ENCODE measurements at regions not wholly inside any gene's neighbourhood (a gene's known extent, or its start where the extent isn't known, plus 50 kb on each side); places are given as distances from the start of the nearest gene placed in this dataset.
"Not testable (repeated sequence)": the region's sequence is repeated elsewhere in the genome, so short reads cannot be mapped to it uniquely, and the experiment has no call there.

DNA sequence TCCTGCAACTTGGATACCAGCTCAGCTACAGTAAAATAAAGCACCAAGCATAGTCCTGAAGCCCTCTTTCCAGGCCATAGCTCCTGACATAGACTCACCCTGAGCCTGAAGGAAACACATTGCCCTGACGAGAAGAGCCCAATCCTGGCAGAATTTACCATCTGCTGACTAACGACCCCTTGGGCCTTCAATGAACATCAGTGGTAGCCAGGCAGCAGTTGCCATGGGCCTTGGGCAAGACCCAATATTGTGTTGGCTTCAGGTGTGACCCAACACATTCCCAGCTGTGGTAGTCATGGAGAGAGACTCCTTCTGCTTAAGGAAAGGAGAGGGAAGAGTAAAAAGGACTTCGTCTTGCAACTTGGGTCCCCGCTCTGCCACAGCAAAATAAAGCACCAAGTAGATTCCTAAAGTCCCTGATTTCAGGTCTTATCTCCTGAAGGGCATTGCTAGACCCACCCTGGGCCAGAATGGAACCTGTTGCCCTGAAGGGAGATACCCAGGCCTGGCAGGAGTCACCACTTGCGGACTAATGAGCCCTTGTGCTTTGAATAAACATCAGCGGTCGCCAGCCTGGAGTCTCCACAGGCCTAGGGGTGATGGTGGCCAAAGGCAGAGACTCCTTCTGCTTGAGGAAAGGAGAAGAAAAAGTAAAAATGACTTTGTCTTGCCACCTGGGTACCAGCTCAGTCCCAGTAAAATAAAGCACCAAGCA, 902.6 kb downstream of the C4orf33 start:
- no peak for DNase-seq (ENCODE audit: low read depth in 2 of 2)

GRCh38 chr4:129999156-129999555, 903.2 kb downstream of the C4orf33 start:
- no peak for DNase-seq (ENCODE audit: low read depth in 2 of 2)

DNA sequence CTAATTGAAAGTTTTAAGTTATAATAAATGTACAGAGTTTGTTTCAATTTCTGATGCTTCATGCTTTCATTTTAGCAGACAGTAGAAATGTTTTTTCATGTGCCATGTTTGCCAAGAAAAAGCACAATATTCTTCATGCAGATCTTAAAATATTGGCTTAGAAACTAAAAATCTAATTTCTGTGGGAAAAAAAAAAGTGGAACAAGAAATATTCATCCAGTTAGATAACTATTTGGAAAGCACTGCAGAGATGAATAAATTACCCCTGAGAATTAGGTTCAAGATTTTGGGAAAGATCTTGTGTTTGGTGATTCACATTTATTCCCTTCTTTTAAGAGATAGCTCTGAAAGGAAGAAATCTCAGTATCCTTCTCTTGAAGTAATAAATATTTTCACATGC, 912.5 kb downstream of the C4orf33 start:
- DNase-seq (ENCODE audit: low read depth in 2 of 2) = no peak

GRCh38 chr4:130012806-130013205, 916.9 kb downstream of the C4orf33 start:
- DNase-seq (ENCODE audit: low read depth in 2 of 2) = not testable (repeated sequence)

DNA sequence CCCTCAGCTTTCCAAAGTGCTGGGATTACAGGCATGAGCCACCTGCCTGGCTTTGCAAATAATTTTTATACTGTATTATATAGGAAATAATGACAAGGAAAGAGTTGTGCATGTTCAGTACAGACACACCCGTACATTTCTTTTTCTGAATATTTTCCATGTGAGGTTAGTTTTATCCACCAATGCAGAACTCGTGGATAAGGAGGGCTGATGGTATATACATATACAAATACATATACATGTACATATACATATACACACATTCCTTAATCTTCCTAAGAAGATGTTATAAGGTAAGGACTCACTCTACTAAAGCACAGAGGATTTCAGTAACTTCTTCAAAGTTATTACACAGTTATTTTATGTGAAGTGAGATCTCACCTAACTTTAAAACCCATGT, 925.8 kb downstream of the C4orf33 start:
- no peak for DNase-seq (ENCODE audit: low read depth in 2 of 2)

GRCh38 chr4:130023088-130023487, 927.1 kb downstream of the C4orf33 start:
- no peak for DNase-seq (ENCODE audit: low read depth in 2 of 2)

DNA sequence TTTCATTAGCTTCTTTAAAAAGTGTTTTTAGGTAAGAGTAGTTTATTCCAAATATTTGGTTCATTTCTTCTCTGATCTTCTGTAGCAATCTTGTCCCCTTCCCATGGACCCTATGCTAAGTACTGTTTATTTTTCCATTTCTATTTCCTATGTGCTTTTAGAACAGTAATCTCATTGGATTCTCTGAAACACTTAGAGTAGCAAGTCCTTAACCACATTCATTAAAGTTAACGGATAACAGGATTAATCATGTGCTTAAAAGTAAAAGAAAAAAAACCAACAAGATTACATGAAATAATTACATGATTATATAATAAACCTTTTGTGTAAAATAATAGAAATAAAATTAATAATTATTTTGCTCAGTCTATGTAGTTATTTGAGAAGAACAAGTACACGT, 929.7 kb downstream of the C4orf33 start:
- DNase-seq (ENCODE audit: low read depth in 2 of 2) = no peak

DNA sequence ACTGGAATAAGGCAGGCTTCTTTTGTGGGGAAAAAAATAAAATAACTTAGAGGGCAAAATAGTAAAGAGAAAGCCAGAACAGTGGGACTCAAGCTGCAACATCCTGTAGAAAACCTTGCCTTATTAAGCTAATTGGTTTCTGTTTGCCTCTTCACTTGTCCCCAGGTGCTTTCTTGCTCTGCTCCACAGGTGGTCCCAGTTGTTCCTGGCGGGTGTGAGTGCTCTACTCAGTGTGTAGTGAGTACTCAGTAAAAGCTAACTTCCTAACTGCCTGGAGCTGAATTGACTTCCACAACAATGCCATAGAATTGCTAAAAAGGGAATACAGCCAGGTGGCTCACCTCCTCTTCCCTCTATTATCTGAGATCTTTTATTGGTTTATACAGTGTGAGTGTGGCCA, 930.2 kb downstream of the C4orf33 start:
- no peak for DNase-seq (ENCODE audit: low read depth in 2 of 2)

DNA sequence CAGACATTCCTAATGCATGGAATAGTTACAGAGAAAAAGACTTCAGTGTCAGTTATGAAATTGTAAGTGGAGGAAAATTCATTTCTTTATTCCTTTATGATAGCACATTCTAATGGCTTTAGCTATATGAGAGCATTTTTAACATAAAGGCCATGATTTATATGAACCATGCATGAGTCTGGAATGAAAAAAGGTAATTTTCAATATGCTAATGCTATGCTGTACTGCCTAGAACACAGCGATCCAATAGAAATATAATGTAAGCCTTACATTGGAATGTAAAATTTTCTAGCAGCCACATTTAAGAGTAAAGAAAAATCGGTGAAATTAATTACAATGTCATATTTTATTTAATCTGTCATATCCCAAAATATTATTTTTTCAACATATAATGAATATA, 932.0 kb downstream of the C4orf33 start:
- no peak for DNase-seq (ENCODE audit: low read depth in 2 of 2)

DNA sequence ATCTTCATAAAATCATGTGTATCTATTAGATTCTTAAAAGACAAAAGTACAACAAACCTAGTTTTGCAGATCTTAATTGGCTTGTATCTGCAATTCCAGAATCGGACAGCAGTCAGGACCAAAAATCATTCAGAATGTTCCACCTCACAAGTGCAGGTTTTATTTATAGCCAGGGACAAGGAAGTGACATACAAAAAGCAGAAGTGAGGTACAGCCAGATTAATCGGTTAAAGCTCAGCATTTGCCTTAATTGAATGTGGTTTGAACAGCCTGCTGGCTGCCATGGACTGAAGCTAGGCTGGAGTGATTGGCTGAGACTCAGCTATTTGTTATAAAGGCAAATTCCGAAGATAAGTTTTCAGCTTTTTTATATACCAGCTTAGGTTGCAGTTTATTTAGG, 932.6 kb downstream of the C4orf33 start:
- DNase-seq (ENCODE audit: low read depth in 2 of 2) = no peak

DNA sequence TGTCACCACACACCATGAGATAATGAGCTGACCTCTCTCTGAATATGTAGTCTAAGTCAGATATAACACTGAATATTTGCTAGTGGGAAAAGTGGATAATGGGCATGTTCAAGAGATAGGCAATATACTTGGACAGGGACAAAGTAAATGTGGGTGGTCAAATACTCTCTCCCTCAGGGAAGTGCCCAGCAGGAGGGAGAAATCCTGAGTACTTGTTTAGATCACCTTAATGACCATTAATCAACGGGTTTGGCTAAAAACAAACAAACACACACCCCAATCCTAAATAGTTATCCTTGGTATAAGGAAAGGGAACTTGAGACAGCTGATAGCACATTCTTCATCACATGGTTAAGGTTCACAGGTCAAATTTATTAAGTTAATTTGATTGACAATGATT, 933.5 kb downstream of the C4orf33 start:
- no peak for DNase-seq (ENCODE audit: low read depth in 2 of 2)

- no peak for DNase-seq (ENCODE audit: low read depth in 2 of 2)
Observed at GRCh38 chr4:130031858-130032257, 935.9 kb downstream of the C4orf33 start.

DNA sequence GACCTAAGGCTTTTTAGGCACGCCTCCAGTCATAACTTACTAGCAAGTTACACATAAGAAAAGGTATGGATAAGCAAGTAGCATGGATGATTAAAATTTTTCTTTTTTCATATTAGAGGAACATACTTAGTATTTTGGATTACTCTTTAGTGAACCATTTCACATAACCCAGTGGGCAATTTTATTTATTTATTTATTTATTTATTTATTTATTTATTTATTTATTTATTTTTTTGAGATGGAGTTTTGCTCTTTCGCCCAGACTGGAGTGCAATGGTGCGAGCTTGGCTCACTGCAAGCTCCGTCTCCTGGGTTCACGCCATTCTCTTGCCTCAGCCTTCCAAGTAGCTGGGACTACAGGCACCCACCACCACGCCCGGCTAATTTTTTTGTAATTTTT, 937.7 kb downstream of the C4orf33 start:
- not testable (repeated sequence) for DNase-seq (ENCODE audit: low read depth in 2 of 2)

DNA sequence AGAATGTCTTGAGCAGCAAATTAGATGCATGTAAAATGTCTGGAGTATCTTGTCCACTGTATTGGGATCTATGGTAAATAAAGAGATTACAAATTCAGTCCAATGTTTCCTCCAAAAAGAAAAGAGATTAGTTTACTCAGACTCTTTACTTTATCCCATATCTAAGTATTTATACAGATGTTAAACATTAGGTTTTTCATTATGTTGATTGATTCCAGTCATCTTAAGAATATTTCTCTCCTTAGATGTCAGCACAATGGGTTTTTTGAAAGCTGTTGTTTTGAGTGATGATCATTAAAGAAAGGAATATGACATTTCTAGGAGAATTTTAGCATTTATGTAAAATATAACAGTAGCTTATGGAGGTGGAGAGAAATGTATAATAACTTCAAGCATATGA, 938.9 kb downstream of the C4orf33 start:
- no peak for DNase-seq (ENCODE audit: low read depth in 2 of 2)

GRCh38 chr4:130035391-130035790, 939.4 kb downstream of the C4orf33 start:
- DNase-seq (ENCODE audit: low read depth in 2 of 2) = no peak

GRCh38 chr4:130037866-130038265, 941.9 kb downstream of the C4orf33 start:
- not testable (repeated sequence) for DNase-seq (ENCODE audit: low read depth in 2 of 2)

- not testable (repeated sequence) for DNase-seq (ENCODE audit: low read depth in 2 of 2)
Observed at GRCh38 chr4:130038540-130038939, 942.6 kb downstream of the C4orf33 start.

DNA sequence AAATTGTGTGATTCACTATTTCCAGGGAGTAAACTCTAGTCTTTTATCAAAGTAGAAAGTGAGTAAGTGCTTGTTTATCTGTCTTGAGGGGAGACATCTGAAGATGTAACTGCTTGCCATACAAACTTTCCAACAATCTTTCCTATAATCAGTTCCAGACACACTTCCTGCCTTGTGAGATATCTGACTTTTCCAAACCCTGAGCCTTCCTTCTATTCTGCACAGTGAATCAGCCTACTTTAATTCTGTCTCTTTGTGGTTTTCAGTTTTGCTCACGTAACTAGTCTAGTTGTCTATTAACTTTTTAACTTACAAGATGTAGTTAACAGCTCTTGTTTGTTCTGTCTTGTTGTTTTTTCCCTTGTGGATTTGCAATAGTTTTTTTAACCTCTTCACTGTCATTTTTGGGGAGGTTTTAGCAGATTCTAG, 947.8 kb downstream of the C4orf33 start:
- DNase-seq (ENCODE audit: low read depth in 2 of 2) = no peak

DNA sequence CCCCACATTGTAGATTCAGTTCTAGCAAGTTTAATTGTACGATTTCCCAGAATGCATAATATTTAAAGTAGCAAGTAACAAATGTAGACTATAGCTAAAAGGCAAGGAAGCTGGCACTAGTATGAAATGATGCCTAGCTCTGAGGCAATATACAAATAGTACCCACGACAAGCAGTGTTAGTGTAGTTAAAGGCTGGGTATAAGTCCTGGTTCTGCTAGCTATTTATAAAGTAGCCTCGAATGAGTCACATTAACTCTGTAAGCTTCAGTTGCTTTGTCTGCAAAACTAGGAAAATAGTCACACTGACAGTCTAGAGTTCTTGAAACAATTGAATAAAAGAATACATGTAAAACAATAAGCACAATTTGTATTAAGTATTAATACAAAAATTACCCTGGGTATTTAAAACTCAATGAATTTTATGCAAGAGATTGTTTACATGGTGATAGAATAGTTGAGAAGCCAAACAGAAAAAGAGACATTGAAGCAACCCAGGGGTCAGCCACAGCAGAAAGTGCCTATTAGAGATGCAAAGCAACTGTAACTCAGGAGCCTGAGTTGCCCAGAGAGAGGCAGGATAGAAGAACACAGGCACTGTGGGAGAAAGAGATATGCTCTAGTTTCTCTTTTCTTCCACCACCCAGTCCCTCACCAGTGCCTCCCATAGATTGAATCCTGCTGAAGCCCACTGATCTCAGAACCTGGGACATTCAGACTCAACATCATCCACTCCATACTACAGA, 949.0 kb downstream of the C4orf33 start:
- DNase-seq (ENCODE audit: low read depth in 2 of 2) = no peak

GRCh38 chr4:130053723-130054122, 957.8 kb downstream of the C4orf33 start:
- DNase-seq (ENCODE audit: low read depth in 2 of 2) = no peak

GRCh38 chr4:130054908-130055307, 959.0 kb downstream of the C4orf33 start:
- DNase-seq (ENCODE audit: low read depth in 2 of 2) = no peak

GRCh38 chr4:130056286-130056685, 960.3 kb downstream of the C4orf33 start:
- no peak for DNase-seq (ENCODE audit: low read depth in 2 of 2)

DNA sequence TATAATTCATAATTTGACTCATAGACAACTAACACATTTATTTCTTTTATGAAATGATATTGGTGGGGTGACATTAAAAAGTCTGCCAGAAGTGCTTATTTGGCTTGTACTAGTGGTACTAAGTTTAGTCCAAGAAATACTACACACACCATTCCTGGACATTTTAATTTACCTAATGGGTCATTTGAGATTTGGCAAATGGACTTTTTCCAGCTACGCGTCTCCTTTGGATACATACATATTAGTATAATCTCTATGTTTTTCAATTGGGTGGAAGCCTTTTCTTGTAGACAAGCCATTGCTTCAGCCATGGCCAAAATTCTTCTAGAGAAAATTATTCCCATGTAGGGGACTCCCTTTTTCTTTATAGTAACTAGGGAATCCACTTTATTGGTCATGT, 968.5 kb downstream of the C4orf33 start:
- DNase-seq (ENCODE audit: low read depth in 2 of 2) = no peak

Measured in stimulated activated CD8-positive, alpha-beta memory T cell treated with anti-CD3 and anti-CD28 coated beads, Interleukin-2, amount 100 ng/mL, for 48 hours (primary cell).